CD4-positive, alpha-beta T cell (primary cell): ENCODE measurements at regions not wholly inside any gene's neighbourhood (a gene's known extent, or its start where the extent isn't known, plus 50 kb on each side); places are given as distances from the start of the nearest gene placed in this dataset.

ENCODE experiments used
- ATAC-seq: fragments of 200-7000 bp; cut with Tn5 transposase; one replicate; pipeline ENCODE4 v1.10.0; 2022; ENCODE audit warnings: mild to moderate bottlenecking; ENCODE audit not compliant: poor library complexity
- CTCF ChIA-PET: fragments of 350-600 bp; sonication (Branson Sonifier 250); formaldehyde crosslinking; loops from one replicate; lab custom pipeline; 2021; ENCODE audit warnings: antibody characterized with exemption, inconsistent platforms; lab: Charles Lee
- POLR2A ChIA-PET: fragments of 350-600 bp; sonication (Branson Sonifier 250); formaldehyde crosslinking; loops from one replicate; lab custom pipeline; 2021; ENCODE audit warnings: antibody characterized with exemption, inconsistent platforms; lab: Charles Lee
- DNase-seq, 14 experiments: peaks; one replicate each; pipeline ENCODE4 v3.0.0-alpha.2; 2013 to 2020; ENCODE audit warnings: mixed read lengths in 2 of 14
- H3K27ac ChIP-seq, 2 donors: one replicate each; pipeline versions ENCODE4 v1.5.1 to v1.7.0; 2013; ENCODE audit warnings: low read length in 2 of 2, low read depth in 1 of 2, mild to moderate bottlenecking in 1 of 2
- H3K27me3 ChIP-seq, 2 experiments: 1 replicate in 1 of 2; 2 replicates in 1 of 2; pipeline versions ENCODE4 v1.6.1 to v1.7.0; 2013; ENCODE audit warnings: low read length in 2 of 2, control low read depth in 1 of 2, mild to moderate bottlenecking in 1 of 2, moderate library complexity in 1 of 2; ENCODE audit not compliant: insufficient read depth in 2 of 2, control insufficient read depth in 1 of 2
- H3K36me3 ChIP-seq: one replicate; pipeline ENCODE4 v1.6.1; 2013; ENCODE audit warnings: low read length, control low read depth; ENCODE audit not compliant: insufficient read depth
- H3K4me1 ChIP-seq: one replicate; pipeline ENCODE4 v1.6.1; 2013; ENCODE audit warnings: low read length, control low read depth; ENCODE audit not compliant: insufficient read depth
- H3K4me3 ChIP-seq: one replicate; pipeline ENCODE4 v1.5.1; 2013; ENCODE audit warnings: mild to moderate bottlenecking, low read length, moderate library complexity
- H3K9me3 ChIP-seq, 2 experiments: 1 replicate in 1 of 2; 2 replicates in 1 of 2; pipeline versions ENCODE4 v1.6.1 to v1.7.0; 2013; ENCODE audit warnings: low read length in 2 of 2, mild to moderate bottlenecking in 2 of 2, control low read depth in 1 of 2, moderate library complexity in 1 of 2; ENCODE audit not compliant: control insufficient read depth in 1 of 2, insufficient read depth in 1 of 2
- H3K27ac Mint-ChIP-seq: one replicate; pipeline ENCODE4 v1.8.0; 2020; ENCODE audit warnings: mixed read lengths
- H3K27me3 Mint-ChIP-seq: one replicate; pipeline ENCODE4 v1.8.0; 2021; ENCODE audit warnings: mixed read lengths
- H3K36me3 Mint-ChIP-seq: one replicate; pipeline ENCODE4 v1.8.0; 2021; ENCODE audit warnings: low read depth, mixed read lengths
- H3K4me1 Mint-ChIP-seq: one replicate; pipeline ENCODE4 v1.8.0; 2021; ENCODE audit warnings: low read depth, mixed read lengths
- H3K4me3 Mint-ChIP-seq: one replicate; pipeline ENCODE4 v1.8.0; 2020; ENCODE audit warnings: mild to moderate bottlenecking, mixed read lengths
- H3K9me3 Mint-ChIP-seq: one replicate; pipeline ENCODE4 v1.8.0; 2020; ENCODE audit warnings: mixed read lengths
- intact Hi-C, 2 experiments: fragments of 100-400 bp; cut with DNase I in 1 of 2; cut with micrococcal nuclease in 1 of 2; formaldehyde crosslinking; loops; one replicate each; pipeline versions ENCODE4 v1.15.1 to v1.9.0; 2023 to 2025; cut with DNase I, micrococcal nuclease
- TF ChIP-seq, protein P1 (sequence below): fragments of 200-600 bp; IDR thresholded peaks from one replicate; pipeline ENCODE4 v1.8.0; 2022; ENCODE audit warnings: antibody characterized with exemption, mild to moderate bottlenecking

DNA sequence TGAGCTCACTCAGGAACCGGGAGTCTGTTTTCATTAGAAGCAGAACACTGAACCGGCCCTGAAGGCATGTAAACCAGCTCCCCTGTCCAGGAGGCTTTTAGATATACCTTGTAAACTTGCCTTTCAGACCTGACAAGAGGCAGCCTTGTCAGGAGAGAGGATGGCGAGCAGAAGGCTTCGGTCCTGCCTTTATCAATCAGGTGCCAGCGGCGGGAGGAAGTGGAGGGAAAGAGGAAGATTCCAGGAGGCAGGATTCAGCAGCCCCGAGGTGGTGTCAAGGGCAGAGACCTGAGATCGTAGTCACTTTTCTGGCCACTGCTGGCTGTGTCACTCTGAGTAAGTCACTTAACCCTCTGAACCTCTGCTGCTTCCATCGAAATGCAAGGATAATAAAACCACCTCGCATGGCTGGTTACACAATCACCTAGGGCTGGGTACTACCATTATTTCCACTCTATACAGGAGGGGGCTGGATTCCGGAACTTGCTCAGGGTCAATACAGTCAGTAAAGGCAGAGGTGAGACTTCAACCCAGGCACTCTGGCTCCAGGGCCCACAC, 181.0 kb downstream of the CHST1 start:
- POLR2A ChIA-PET: no interaction called here
- intact Hi-C loops: no loop called here
- Mint-ChIP-seq H3K4me3 (no peak overlapping the region), H3K36me3 (no peaks in the 10 kb centered on the region), H3K4me1 (no peaks in the 10 kb centered on the region), H3K27ac (no peak overlapping the region), H3K27me3 (peaks cover 52% of the 10 kb centered on the region), H3K9me3 (no peaks in the 10 kb centered on the region)
- no peak for ATAC-seq
- CTCF ChIA-PET: no interaction called here
- Histone ChIP-seq H3K36me3 (no peaks in the 10 kb centered on the region), H3K9me3 (no peaks in the 10 kb centered on the region), H3K4me3 (no peak overlapping the region), H3K4me1 (no peaks in the 10 kb centered on the region), H3K27me3 (peaks cover 3 to 6% of the 10 kb centered on the region in 2 experiments), H3K27ac (no peak overlapping the region)
- no peak for DNase-seq
- TF ChIP-seq, protein P1, sequence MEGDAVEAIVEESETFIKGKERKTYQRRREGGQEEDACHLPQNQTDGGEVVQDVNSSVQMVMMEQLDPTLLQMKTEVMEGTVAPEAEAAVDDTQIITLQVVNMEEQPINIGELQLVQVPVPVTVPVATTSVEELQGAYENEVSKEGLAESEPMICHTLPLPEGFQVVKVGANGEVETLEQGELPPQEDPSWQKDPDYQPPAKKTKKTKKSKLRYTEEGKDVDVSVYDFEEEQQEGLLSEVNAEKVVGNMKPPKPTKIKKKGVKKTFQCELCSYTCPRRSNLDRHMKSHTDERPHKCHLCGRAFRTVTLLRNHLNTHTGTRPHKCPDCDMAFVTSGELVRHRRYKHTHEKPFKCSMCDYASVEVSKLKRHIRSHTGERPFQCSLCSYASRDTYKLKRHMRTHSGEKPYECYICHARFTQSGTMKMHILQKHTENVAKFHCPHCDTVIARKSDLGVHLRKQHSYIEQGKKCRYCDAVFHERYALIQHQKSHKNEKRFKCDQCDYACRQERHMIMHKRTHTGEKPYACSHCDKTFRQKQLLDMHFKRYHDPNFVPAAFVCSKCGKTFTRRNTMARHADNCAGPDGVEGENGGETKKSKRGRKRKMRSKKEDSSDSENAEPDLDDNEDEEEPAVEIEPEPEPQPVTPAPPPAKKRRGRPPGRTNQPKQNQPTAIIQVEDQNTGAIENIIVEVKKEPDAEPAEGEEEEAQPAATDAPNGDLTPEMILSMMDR: no peak

DNA sequence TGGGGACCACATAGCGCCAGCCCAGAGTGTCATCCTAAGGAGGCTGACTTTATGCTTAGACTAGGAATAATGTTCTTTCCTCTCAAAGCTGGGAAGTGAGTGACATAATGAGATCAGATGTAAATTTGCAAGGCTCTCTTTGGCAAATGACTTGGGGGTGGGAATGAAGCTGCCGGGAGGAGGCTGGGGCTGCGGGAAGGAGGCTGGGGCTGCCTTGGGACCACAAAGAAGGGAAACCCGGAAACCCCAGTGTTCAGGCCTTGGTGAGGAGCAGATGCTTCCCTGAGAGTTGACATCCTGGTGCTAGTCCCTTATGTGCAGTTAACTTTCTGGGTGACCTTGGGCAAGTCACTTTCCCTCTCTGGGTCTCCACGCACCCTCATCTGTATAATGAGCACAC, 182.0 kb downstream of the CHST1 start:
- TF ChIP-seq, protein P1: no peak
- H3K27me3 ChIP-seq: peaks cover 3 to 6% of the 10 kb centered on the region in 2 experiments
- intact Hi-C loops: no loop called here
- peaks cover 52% of the 10 kb centered on the region for H3K27me3 Mint-ChIP-seq
- ChIA-PET CTCF (no interaction called here), POLR2A (no interaction called here)
- no peaks in the 10 kb centered on the region for H3K36me3 Mint-ChIP-seq
- no peak overlapping the region for H3K4me3 ChIP-seq
- H3K27ac ChIP-seq: no peak overlapping the region
- H3K4me1 Mint-ChIP-seq: no peaks in the 10 kb centered on the region
- no peak overlapping the region for H3K4me3 Mint-ChIP-seq
- DNase-seq: no peak
- no peaks in the 10 kb centered on the region for H3K36me3 ChIP-seq
- no peak overlapping the region for H3K27ac Mint-ChIP-seq
- no peaks in the 10 kb centered on the region for H3K9me3 ChIP-seq
- no peak for ATAC-seq
- no peaks in the 10 kb centered on the region for H3K4me1 ChIP-seq
- H3K9me3 Mint-ChIP-seq: no peaks in the 10 kb centered on the region

DNA sequence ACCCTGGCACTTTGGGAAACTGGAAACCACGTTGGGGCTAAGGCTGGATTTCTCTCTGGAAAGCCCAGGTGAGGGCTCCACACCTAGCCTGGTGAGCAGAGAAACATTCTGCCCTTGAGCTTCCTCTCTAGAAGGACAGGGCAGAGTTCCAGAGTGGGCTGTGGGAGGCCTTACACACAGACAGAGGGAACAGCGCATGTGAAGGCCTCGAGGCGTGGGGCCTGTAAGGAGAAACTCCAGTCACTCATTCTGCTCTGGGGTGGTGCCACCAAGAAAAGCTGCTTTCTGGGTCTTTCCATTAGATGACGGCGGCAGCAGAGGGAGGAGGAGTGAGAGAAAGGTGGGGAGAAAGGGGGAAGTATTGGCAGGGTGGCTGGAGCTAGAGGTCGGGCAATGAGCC, 183.1 kb downstream of the CHST1 start:
- no peaks in the 10 kb centered on the region for H3K4me1 Mint-ChIP-seq
- intact Hi-C loops: no loop called here
- ChIA-PET POLR2A (no interaction called here), CTCF (no interaction called here)
- Histone ChIP-seq H3K9me3 (no peaks in the 10 kb centered on the region), H3K36me3 (no peaks in the 10 kb centered on the region), H3K27ac (no peak overlapping the region), H3K4me3 (no peak overlapping the region), H3K27me3 (peaks cover 3 to 6% of the 10 kb centered on the region in 2 experiments), H3K4me1 (no peaks in the 10 kb centered on the region)
- DNase-seq (no peak), ATAC-seq (no peak)
- no peak overlapping the region for H3K27ac Mint-ChIP-seq
- TF ChIP-seq, protein P1: no peak
- no peaks in the 10 kb centered on the region for H3K9me3 Mint-ChIP-seq
- H3K27me3 Mint-ChIP-seq: peaks cover 52% of the 10 kb centered on the region
- no peak overlapping the region for H3K4me3 Mint-ChIP-seq
- H3K36me3 Mint-ChIP-seq: no peaks in the 10 kb centered on the region
